ENCODE measurements at regions not wholly inside any gene's neighbourhood (a gene's known extent, or its start where the extent isn't known, plus 50 kb on each side); places are given as distances from the start of the nearest gene placed in this dataset.
A peak's percentile ranks its signal among the peaks of the same experiment; 100 is the strongest.

DNA sequence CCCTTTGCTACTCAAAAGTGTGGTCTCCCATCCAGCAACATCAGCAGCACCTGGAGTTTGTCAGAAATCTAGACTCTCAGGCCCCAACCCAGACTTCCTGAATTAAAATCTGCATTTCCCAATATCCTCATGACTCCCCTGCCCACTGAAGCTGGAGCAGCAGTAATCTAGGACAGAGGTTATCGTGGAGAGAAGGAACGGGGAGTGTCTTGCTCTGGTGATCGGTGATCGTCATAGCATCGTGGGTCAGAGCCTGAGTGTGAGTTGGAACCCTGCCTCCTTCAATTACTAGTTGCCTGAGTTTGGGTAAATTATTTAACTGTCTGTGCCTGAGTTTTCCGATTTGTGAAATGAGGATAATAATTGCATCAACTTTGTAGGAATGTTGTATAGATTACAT lies 217.3 kb upstream of the ATP5MC3 start:
- peaks cover 4% of the 10 kb centered on the region for H3K27me3 Mint-ChIP-seq
- no peak overlapping the region for H3K4me3 Mint-ChIP-seq
- no peaks in the 10 kb centered on the region for H3K36me3 Mint-ChIP-seq (ENCODE audit: low read depth)
- no peak for DNase-seq
- no peaks in the 10 kb centered on the region for H3K9me3 Mint-ChIP-seq
- no peaks in the 10 kb centered on the region for H3K4me1 Mint-ChIP-seq
- H3K27ac Mint-ChIP-seq: no peak overlapping the region
- no peak for ATAC-seq

DNA sequence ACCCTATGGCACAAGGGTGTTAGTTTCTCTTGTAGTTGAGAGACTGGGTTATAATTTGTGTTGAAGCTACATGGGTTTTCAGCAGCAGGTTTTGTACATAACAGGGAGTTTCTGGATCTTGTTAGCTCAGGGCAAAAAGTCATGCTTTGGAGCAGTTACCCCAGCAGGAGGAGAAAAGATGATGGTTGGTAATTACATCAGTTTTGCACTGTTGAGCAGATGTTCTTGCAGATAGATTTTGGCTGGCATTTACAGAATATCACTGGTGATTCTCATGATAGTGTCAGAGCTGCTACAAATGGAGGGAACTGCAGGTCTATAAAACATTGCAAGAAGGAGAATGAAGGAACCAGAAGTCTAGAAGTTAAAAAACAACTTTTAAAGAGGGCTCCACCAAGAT lies 215.2 kb upstream of the ATP5MC3 start:
- H3K9me3 Mint-ChIP-seq: no peaks in the 10 kb centered on the region
- H3K27me3 Mint-ChIP-seq: peaks cover 3% of the 10 kb centered on the region
- ATAC-seq (no peak), DNase-seq (no peak)
- no peaks in the 10 kb centered on the region for H3K4me1 Mint-ChIP-seq
- no peak overlapping the region for H3K4me3 Mint-ChIP-seq
- H3K27ac Mint-ChIP-seq: no peak overlapping the region
- H3K36me3 Mint-ChIP-seq (ENCODE audit: low read depth): no peaks in the 10 kb centered on the region

DNA sequence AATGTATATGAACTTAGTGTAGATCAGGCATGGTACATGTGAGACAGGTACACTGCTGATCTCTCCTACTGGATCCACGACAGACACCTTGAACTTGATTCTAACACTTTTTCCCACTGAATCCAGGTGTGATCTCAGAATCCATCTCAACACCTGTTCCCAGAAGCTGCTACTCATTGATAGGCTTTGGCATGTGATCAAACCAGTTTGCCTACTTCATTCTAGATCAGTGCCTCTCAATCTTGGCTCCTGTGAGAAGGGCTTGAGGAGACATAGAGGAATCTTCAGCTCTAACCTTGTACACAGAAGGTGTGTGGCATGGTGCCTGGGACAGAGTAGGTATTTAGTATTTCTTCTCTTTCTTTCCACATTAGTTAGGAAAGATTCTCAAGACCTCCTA lies 212.3 kb upstream of the ATP5MC3 start:
- DNase-seq (no peak), ATAC-seq (no peak)
- no peak overlapping the region for H3K4me3 Mint-ChIP-seq
- peaks cover 8% of the 10 kb centered on the region for H3K27me3 Mint-ChIP-seq
- H3K36me3 Mint-ChIP-seq (ENCODE audit: low read depth): no peaks in the 10 kb centered on the region
- H3K9me3 Mint-ChIP-seq: no peaks in the 10 kb centered on the region
- no peak overlapping the region for H3K27ac Mint-ChIP-seq
- no peaks in the 10 kb centered on the region for H3K4me1 Mint-ChIP-seq

DNA sequence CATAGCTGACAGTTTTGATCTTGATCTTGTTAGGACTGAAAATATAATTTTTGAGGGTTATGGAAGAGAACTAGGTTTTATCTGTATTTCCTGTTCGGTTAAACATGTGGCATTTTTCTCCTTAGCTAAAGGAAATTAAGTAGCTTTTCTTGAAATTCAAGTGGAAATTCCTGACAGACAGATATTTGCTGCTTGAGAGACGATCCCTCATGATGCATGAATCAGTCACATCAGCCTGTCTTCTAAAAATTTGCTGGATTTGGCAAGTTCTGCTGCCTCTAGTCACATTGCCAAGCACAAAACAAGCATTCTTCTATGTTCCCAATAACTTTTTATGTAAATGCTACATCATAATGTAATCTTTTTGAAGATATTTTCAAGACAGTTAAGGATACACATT lies 201.8 kb upstream of the ATP5MC3 start:
- DNase-seq: no peak
- H3K27ac Mint-ChIP-seq: no peak overlapping the region
- peaks cover 5% of the 10 kb centered on the region for H3K36me3 Mint-ChIP-seq (ENCODE audit: low read depth)
- H3K27me3 Mint-ChIP-seq: peaks cover 3% of the 10 kb centered on the region
- H3K4me3 Mint-ChIP-seq: no peak overlapping the region
- H3K4me1 Mint-ChIP-seq: no peaks in the 10 kb centered on the region
- no peak for ATAC-seq
- peaks cover 31% of the 10 kb centered on the region for H3K9me3 Mint-ChIP-seq

DNA sequence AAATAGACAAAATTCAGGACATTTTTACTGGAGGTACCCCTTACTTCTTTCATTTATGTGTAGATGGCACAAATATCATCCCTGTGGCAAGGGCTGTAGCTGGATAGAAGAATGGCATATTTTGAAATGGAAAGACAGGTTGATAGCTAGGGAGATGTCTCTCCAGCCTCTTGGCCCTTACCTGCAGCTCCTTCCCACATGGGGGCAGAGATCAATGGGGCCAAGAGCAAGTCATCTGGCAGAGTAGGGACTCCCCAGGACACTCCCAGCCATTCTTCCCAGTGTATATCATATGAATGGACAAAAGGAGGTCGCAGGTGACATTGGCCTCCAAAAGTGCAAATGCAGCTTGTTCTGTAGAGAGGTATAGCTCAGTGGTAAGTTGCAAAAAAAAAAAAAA lies 192.2 kb upstream of the ATP5MC3 start:
- H3K9me3 Mint-ChIP-seq: no peaks in the 10 kb centered on the region
- no peak overlapping the region for H3K4me3 Mint-ChIP-seq
- H3K27ac Mint-ChIP-seq: no peak overlapping the region
- ATAC-seq (no peak), DNase-seq (no peak)
- peaks cover 4% of the 10 kb centered on the region for H3K27me3 Mint-ChIP-seq
- peaks cover 2% of the 10 kb centered on the region for H3K4me1 Mint-ChIP-seq
- no peaks in the 10 kb centered on the region for H3K36me3 Mint-ChIP-seq (ENCODE audit: low read depth)

DNA sequence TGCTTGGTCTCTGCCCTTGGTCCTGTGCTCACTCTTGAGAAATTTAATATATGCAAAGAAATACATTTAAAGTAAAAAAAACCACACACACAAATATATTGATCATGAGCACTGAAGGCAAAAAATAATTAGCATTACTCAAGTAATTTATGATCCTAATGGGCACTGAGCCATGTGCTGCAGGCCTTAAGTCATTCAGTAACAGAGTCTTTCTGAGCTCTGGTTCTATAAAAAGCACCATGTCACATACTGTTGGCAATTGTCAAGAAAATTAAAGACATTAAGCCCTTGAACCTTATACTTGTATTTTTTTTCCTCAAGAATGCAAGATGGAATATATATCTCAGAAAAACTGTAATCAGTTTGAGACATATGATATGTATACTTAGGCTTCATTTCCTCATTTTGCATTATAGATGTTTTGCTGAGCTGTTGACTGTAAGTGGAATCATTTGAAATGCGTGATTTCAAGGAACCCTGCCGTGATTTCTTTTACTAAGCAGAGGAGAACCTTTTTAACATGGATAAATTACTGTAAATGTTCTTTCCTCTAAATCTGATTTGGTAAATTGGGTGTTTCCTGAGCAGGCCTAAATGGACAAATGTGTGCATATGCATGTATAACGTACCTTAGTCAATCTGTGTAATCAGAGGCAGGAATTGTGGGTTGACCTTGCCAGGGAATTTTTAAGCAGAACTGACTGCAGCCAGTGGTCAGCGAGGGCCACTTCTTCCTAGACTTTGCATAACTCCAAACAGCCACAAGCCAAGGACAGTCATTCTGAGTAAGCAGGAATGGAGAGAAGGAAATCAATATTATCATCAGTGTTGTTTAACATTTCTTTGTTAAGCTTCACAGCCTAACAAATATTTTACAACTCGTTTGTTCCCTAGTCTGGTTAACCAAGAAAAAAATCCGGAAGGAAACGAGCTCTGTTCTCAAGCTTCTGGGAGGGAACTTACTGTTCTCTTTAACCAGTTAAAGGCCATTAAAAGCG lies 191.5 kb upstream of the ATP5MC3 start:
- Mint-ChIP-seq H3K27me3 (peaks cover 4% of the 10 kb centered on the region), H3K36me3 (ENCODE audit: low read depth) (no peaks in the 10 kb centered on the region), H3K27ac (no peak overlapping the region), H3K9me3 (no peaks in the 10 kb centered on the region), H3K4me3 (no peak overlapping the region), H3K4me1 (peaks cover 2% of the 10 kb centered on the region)
- DNase-seq (no peak), ATAC-seq (no peak)

DNA sequence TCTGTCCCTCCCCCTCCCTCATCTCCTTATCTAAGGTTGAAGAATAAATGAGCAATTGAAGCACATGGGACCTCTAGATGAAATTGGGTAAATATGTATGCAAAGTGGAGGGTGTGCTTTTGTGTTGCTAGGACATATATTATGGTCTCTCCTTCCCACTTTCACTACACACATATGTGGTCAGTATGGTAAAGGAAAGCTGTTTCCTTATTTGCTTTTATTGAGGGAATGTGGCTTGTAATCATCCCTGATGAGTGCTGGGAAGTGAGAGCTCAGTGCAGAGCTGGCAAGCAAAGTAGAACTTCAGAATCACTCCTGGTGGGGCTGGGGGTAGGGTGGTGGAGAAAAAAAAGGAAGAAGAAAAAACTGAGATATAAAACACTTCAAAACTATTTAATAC lies 189.9 kb upstream of the ATP5MC3 start:
- Mint-ChIP-seq H3K4me3 (no peak overlapping the region), H3K9me3 (no peaks in the 10 kb centered on the region)

DNA sequence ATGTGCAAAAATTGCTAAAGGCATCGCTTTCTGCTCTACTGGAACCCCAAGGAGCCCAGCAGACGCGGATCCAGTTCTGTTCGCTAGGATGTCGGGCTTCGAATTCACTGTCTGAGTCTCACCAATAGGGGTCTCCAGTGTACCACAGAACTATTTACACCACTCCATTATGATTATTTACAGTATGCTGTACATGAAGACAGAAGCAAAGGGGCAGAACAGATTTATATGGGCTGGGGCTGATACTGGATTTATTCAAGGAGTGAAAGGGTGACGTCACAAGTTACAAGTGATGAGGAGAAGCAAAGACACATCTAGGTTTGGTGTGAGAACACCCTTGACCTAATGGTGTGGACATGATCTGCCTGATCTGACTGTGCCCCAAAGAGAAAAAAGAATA lies 185.3 kb upstream of the ATP5MC3 start:
- Mint-ChIP-seq H3K27ac (no peak overlapping the region), H3K36me3 (ENCODE audit: low read depth) (no peaks in the 10 kb centered on the region), H3K9me3 (no peaks in the 10 kb centered on the region), H3K4me3 (no peak overlapping the region), H3K4me1 (no peaks in the 10 kb centered on the region), H3K27me3 (peaks cover 11% of the 10 kb centered on the region)
- peak; percentile 19 for DNase-seq
- ATAC-seq: peak; percentile 66

More for the DNA sequence above, 189.9 kb upstream of the ATP5MC3 start:
- DNase-seq: no peak
- Mint-ChIP-seq H3K4me1 (peaks cover 2% of the 10 kb centered on the region), H3K27ac (no peak overlapping the region), H3K27me3 (peaks cover 4% of the 10 kb centered on the region), H3K36me3 (ENCODE audit: low read depth) (no peaks in the 10 kb centered on the region)
- no peak for ATAC-seq

DNA sequence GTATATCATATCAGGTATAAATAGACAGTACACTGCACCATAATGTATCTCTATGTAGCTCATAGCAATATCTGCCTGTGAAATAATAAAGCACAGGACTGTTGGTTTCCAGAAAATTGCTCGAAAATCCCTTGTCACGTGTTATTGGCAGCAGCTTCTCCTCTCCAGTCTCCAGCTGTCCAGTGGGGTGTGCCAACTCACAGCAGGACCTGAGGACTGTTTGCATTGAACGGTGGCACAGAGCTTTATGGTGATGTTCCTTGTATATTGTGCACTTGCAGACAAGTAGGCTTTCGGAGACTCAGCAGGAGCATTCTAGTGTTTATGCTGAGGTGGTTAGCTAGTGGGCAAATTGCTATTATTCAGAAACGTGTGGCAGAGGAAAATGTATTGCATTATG lies 182.2 kb upstream of the ATP5MC3 start:
- Mint-ChIP-seq H3K27ac (no peak overlapping the region), H3K27me3 (peaks cover 14% of the 10 kb centered on the region), H3K4me1 (no peaks in the 10 kb centered on the region), H3K9me3 (no peaks in the 10 kb centered on the region), H3K36me3 (ENCODE audit: low read depth) (no peaks in the 10 kb centered on the region), H3K4me3 (no peak overlapping the region)
- ATAC-seq (no peak), DNase-seq (no peak)

DNA sequence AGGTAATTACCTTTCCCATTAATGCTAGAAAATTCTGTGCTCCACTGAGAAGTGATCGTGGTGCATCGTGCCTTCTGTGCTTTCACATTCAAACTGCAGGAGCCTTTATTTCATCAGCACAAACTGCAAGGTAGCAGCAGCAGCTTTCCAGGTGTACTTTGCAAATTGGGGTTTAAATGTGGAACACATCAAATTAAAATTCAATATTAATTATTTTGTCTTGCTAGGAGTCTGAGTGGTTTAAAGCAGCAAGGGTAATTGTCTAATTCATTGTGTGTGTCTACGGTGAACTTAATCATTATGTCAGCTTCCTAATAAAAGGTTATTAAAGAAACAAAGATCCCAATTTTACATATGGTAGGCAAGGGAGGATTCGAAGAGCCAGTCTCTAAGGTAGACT lies 180.8 kb upstream of the ATP5MC3 start:
- no peak overlapping the region for H3K27ac Mint-ChIP-seq
- H3K27me3 Mint-ChIP-seq: peaks cover 17% of the 10 kb centered on the region
- H3K4me1 Mint-ChIP-seq: no peaks in the 10 kb centered on the region
- no peaks in the 10 kb centered on the region for H3K9me3 Mint-ChIP-seq
- ATAC-seq: no peak
- no peak for DNase-seq
- no peak overlapping the region for H3K4me3 Mint-ChIP-seq
- no peaks in the 10 kb centered on the region for H3K36me3 Mint-ChIP-seq (ENCODE audit: low read depth)

DNA sequence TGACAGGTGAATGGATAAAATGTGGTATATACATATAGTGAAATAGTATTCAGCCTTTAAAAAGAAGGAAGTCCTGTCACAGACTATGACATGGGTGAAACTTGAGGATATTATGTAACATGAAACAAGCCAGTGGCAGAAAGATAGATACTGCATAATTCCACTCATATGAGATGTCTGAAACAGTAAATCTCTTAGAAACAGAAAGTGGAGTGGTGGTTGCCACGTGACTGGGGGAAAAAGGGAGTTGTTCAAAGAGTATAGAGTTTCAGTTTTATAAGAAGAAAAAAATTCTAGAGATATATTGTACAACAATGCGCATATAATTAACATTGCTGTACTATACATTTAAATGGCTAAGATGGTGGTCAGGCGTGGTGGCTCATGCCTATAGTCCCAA lies 178.2 kb upstream of the ATP5MC3 start:
- no peak for DNase-seq
- H3K9me3 Mint-ChIP-seq: no peaks in the 10 kb centered on the region
- ATAC-seq: no peak
- no peak overlapping the region for H3K27ac Mint-ChIP-seq
- peaks cover 9% of the 10 kb centered on the region for H3K27me3 Mint-ChIP-seq
- no peaks in the 10 kb centered on the region for H3K36me3 Mint-ChIP-seq (ENCODE audit: low read depth)
- H3K4me1 Mint-ChIP-seq: no peaks in the 10 kb centered on the region
- no peak overlapping the region for H3K4me3 Mint-ChIP-seq

DNA sequence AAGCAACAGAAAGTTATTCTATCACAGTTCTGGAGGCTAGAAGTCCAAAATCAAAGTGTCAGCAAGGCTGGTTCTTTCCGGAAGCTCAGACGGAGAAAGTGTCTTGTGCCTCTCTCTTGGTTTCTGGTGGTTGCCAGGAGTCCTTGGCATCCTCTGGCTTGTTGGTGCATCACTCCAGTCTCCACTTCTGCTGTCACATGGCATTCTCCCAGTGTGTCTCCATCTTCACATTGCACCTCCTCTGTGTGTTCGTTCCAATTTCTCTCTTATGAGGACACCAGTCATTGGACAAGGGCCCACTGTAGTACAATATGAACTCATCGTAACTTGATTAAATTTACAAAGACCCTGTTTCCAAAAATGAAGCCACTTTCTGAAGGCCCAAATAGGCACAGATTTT lies 175.4 kb upstream of the ATP5MC3 start:
- Mint-ChIP-seq H3K36me3 (ENCODE audit: low read depth) (no peaks in the 10 kb centered on the region), H3K9me3 (no peaks in the 10 kb centered on the region), H3K4me3 (no peak overlapping the region), H3K27ac (no peak overlapping the region), H3K4me1 (no peaks in the 10 kb centered on the region), H3K27me3 (peaks cover 17% of the 10 kb centered on the region)
- ATAC-seq (no peak), DNase-seq (no peak)

DNA sequence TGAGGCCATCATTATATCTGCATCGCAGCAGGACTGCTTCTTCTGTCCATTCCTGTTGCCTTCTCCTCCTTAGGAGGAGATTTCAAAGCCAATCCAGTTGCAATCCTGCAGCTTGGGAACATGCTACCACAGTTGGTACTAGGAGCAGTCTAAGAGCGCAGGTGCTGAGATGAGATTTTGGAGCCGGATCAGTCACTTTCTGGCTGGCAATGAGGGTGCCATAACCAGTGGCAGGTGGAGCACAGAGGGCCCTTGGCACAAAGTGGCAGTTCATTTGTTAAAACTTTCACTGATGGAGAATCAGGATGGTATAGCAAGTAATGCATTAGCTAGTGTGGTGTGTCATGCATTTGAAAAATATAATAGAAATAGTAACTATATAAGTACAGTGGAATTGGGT lies 173.7 kb upstream of the ATP5MC3 start:
- Mint-ChIP-seq H3K36me3 (ENCODE audit: low read depth) (no peaks in the 10 kb centered on the region), H3K9me3 (no peaks in the 10 kb centered on the region), H3K4me3 (no peak overlapping the region), H3K27ac (no peak overlapping the region), H3K27me3 (peaks cover 25% of the 10 kb centered on the region), H3K4me1 (no peaks in the 10 kb centered on the region)
- DNase-seq: no peak
- ATAC-seq: no peak

DNA sequence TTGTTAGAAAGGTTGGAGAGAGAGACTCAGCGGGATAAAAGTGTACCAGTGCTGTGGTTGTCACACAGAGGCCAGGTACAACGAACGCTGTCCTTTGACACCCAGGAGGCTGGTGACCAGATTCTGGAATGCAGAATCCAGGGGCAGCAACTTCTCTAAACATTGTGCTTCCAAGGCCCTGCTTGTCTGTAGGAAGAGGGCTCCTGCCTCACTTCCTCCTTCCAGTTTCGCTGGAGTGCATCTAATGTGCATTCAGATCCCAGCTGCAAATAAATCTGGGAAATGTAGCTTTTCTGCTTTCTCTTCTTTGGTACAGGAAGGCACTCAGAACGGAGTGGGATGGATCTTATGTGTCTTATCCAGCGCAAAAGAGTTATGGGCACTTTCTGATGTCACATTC lies 171.8 kb upstream of the ATP5MC3 start:
- Mint-ChIP-seq H3K4me1 (no peaks in the 10 kb centered on the region), H3K27me3 (peaks cover 27% of the 10 kb centered on the region), H3K36me3 (ENCODE audit: low read depth) (no peaks in the 10 kb centered on the region), H3K4me3 (no peak overlapping the region), H3K9me3 (no peaks in the 10 kb centered on the region), H3K27ac (no peak overlapping the region)
- ATAC-seq: no peak
- DNase-seq: no peak

DNA sequence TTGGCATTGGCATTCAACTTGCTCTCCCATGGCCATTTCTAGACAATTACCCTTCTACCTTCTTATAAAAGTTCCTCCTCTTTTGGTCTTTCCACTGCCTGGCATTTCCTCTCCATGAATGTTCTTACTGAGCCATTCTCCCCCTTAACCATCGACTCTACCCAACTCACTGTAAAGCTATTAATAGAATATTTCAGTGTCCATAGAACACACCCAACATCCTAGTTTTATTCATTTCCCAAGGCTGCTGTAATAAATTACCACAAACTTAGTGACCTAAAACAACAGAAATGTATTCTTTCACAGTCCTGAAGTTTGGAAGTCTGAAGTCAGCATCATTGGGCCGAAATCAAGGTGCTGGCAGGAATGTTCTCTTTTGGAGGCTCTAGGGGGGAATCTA lies 170.0 kb upstream of the ATP5MC3 start:
- H3K27me3 Mint-ChIP-seq: peaks cover 28% of the 10 kb centered on the region
- H3K36me3 Mint-ChIP-seq (ENCODE audit: low read depth): no peaks in the 10 kb centered on the region
- no peak overlapping the region for H3K27ac Mint-ChIP-seq
- no peaks in the 10 kb centered on the region for H3K4me1 Mint-ChIP-seq
- DNase-seq (no peak), ATAC-seq (no peak)
- H3K4me3 Mint-ChIP-seq: no peak overlapping the region
- no peaks in the 10 kb centered on the region for H3K9me3 Mint-ChIP-seq
